Mucosa of descending colon (tissue), 3 donors: ENCODE measurements at regions not wholly inside any gene's neighbourhood (a gene's known extent, or its start where the extent isn't known, plus 50 kb on each side); places are given as distances from the start of the nearest gene placed in this dataset.

Experiments
- ATAC-seq: fragments of 200-7000 bp; cut with Tn5 transposase; one replicate; pipeline ENCODE4 v1.9.1; 2020; ENCODE audit warnings: mild to moderate bottlenecking, moderate library complexity
- DNase-seq, 3 donors: peaks; one replicate each; pipeline ENCODE4 v3.0.0-alpha.2; 2020
- H3K36me3 ChIP-seq: fragments of 200-600 bp; one replicate; pipeline ENCODE4 v1.8.0; 2021; ENCODE audit warnings: low read depth, mild to moderate bottlenecking
- H3K4me1 ChIP-seq: fragments of 200-600 bp; one replicate; pipeline ENCODE4 v1.8.0; 2021; ENCODE audit warnings: low read depth, mild to moderate bottlenecking
- H3K4me3 ChIP-seq: fragments of 200-600 bp; one replicate; pipeline ENCODE4 v1.8.0; 2021; ENCODE audit warnings: mild to moderate bottlenecking
- H3K9me3 ChIP-seq: fragments of 200-600 bp; one replicate; pipeline ENCODE4 v1.8.0; 2021; ENCODE audit warnings: mild to moderate bottlenecking
- intact Hi-C, 2 donors: fragments of 100-400 bp; cut with DNase I in 1 of 2; cut with micrococcal nuclease in 1 of 2; formaldehyde crosslinking; loops; one replicate each; pipeline versions ENCODE4 v1.11.0 to v1.11.1; 2022; cut with DNase I, micrococcal nuclease
- TF ChIP-seq, protein P1 (sequence below): fragments of 200-600 bp; IDR thresholded peaks from one replicate; pipeline ENCODE4 v1.8.0; 2022; ENCODE audit warnings: antibody characterized with exemption, mild to moderate bottlenecking
- donor health status: DM: no; HTN: no; CAD: no; lungs with moderate emphysema.
- donor health status: DM: no; HTN: no; CAD: no.
- donor health status: DM: no; HTN: yes; CAD: no.

DNA sequence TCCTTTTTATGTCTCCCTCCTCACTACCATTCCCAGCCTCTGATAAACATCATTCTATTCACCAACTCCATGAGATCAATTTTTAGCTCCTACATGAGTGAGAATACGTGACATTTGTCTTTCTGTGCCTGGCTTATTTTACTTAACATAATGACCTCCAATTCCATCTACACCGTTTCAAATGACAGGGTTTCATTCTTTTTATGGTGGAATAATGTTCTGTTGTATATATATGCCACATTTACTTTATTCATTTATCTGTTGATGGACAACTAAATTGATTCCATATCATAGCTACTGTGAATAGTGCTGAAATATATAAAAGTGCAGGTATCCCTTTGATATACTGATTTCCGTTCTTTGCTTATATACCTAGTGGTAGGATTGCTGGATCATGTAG is 503.9 kb downstream of the SMARCA1 start:
- intact Hi-C loops: no loop called here
- H3K4me1 ChIP-seq: no peaks in the 10 kb centered on the region
- no peak for DNase-seq
- no peaks in the 10 kb centered on the region for H3K36me3 ChIP-seq
- no peak for ATAC-seq
- TF ChIP-seq, protein P1, sequence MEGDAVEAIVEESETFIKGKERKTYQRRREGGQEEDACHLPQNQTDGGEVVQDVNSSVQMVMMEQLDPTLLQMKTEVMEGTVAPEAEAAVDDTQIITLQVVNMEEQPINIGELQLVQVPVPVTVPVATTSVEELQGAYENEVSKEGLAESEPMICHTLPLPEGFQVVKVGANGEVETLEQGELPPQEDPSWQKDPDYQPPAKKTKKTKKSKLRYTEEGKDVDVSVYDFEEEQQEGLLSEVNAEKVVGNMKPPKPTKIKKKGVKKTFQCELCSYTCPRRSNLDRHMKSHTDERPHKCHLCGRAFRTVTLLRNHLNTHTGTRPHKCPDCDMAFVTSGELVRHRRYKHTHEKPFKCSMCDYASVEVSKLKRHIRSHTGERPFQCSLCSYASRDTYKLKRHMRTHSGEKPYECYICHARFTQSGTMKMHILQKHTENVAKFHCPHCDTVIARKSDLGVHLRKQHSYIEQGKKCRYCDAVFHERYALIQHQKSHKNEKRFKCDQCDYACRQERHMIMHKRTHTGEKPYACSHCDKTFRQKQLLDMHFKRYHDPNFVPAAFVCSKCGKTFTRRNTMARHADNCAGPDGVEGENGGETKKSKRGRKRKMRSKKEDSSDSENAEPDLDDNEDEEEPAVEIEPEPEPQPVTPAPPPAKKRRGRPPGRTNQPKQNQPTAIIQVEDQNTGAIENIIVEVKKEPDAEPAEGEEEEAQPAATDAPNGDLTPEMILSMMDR: no peak
- H3K9me3 ChIP-seq: no peaks in the 10 kb centered on the region
- no peak overlapping the region for H3K4me3 ChIP-seq

DNA sequence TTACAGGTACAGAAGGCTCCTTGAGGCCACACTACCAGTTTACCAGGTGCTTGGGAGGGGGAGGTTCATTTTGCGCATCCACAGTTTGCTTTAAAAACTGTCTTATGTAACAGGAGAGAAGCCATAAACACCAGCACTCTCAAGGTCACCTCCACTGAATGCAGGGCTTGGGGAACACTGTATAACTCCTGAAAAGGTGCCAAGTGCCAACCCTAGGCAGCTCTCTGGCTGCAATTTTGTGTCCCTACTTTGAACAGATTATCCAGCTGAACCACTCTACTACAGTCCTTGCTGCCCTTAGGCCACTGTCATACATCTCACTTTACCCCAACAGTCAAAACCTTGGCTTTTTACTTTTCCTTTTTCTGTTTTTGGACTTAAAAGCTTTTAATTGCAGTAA is 507.9 kb downstream of the SMARCA1 start:
- Histone ChIP-seq H3K36me3 (no peaks in the 10 kb centered on the region), H3K4me3 (no peak overlapping the region), H3K9me3 (no peaks in the 10 kb centered on the region), H3K4me1 (no peaks in the 10 kb centered on the region)
- intact Hi-C loops: no loop called here
- DNase-seq (no peak), ATAC-seq (no peak)
- TF ChIP-seq, protein P1: no peak

GRCh38 chrX:129013574-129013973 is 509.7 kb downstream of the SMARCA1 start:
- intact Hi-C loops: no loop called here
- TF ChIP-seq, protein P1: no peak
- no peak for DNase-seq
- H3K4me1 ChIP-seq: no peaks in the 10 kb centered on the region
- H3K36me3 ChIP-seq: no peaks in the 10 kb centered on the region
- H3K9me3 ChIP-seq: no peaks in the 10 kb centered on the region
- no peak overlapping the region for H3K4me3 ChIP-seq
- ATAC-seq: no peak

- TF ChIP-seq, protein P1: no peak
- H3K36me3 ChIP-seq: no peaks in the 10 kb centered on the region
- H3K4me3 ChIP-seq: no peak overlapping the region
- H3K4me1 ChIP-seq: no peaks in the 10 kb centered on the region
- no peak for ATAC-seq
- no peaks in the 10 kb centered on the region for H3K9me3 ChIP-seq
- intact Hi-C loops: no loop called here
- DNase-seq: no peak
Observed at GRCh38 chrX:129007631-129008030, 515.7 kb downstream of the SMARCA1 start.

GRCh38 chrX:129006491-129006890 is 516.8 kb downstream of the SMARCA1 start:
- H3K9me3 ChIP-seq: no peaks in the 10 kb centered on the region
- H3K4me1 ChIP-seq: no peaks in the 10 kb centered on the region
- no peak overlapping the region for H3K4me3 ChIP-seq
- DNase-seq: no peak
- no peaks in the 10 kb centered on the region for H3K36me3 ChIP-seq
- TF ChIP-seq, protein P1: no peak
- intact Hi-C loops: no loop called here
- ATAC-seq: no peak

DNA sequence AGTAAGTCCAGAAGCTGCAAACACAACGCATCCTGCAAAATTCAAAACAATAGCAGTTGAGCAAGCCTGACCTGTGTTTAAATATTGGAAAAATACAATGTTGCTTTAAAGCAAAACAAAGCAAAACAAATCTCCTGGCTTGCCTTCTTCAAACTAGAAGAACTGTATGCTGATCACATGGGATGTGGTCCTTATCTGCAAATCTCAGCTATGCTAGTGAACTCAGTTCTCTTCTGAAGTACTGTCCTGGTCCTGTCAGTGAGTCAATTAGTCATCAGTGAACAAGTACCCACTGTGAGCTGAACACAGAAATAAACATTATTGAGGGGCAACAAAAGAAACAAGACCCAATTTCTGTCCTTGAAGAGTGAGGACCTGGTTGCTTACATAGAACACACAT is 522.5 kb downstream of the SMARCA1 start:
- DNase-seq (no peak), ATAC-seq (no peak)
- no peak overlapping the region for H3K4me3 ChIP-seq
- TF ChIP-seq, protein P1: no peak
- H3K4me1 ChIP-seq: no peaks in the 10 kb centered on the region
- H3K9me3 ChIP-seq: no peaks in the 10 kb centered on the region
- H3K36me3 ChIP-seq: no peaks in the 10 kb centered on the region
- intact Hi-C loops: no loop called here
